GM10266 (cell line): ENCODE measurements at regions not wholly inside any gene's neighbourhood (a gene's known extent, or its start where the extent isn't known, plus 50 kb on each side); places are given as distances from the start of the nearest gene placed in this dataset.
"Not testable (repeated sequence)": the region's sequence is repeated elsewhere in the genome, so short reads cannot be mapped to it uniquely, and the experiment has no call there.

Source experiments
- DNase-seq: peaks from one replicate; pipeline ENCODE4 v3.0.0; 2012; ENCODE audit errors: extremely low spot score
- TF ChIP-seq, protein P1 (sequence below): IDR thresholded peaks from 2 replicates; pipeline ENCODE4 v1.5.1; 2012; ENCODE audit warnings: mild to moderate bottlenecking, low read depth; ENCODE audit not compliant: control insufficient read depth, insufficient read depth; ENCODE audit errors: missing control alignments

- TF ChIP-seq, protein P1, sequence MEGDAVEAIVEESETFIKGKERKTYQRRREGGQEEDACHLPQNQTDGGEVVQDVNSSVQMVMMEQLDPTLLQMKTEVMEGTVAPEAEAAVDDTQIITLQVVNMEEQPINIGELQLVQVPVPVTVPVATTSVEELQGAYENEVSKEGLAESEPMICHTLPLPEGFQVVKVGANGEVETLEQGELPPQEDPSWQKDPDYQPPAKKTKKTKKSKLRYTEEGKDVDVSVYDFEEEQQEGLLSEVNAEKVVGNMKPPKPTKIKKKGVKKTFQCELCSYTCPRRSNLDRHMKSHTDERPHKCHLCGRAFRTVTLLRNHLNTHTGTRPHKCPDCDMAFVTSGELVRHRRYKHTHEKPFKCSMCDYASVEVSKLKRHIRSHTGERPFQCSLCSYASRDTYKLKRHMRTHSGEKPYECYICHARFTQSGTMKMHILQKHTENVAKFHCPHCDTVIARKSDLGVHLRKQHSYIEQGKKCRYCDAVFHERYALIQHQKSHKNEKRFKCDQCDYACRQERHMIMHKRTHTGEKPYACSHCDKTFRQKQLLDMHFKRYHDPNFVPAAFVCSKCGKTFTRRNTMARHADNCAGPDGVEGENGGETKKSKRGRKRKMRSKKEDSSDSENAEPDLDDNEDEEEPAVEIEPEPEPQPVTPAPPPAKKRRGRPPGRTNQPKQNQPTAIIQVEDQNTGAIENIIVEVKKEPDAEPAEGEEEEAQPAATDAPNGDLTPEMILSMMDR, result no peak
- no peak for DNase-seq
These were observed 131.6 kb upstream of the MED14 start for GRCh38 chrX:40866893-40867292.

DNA sequence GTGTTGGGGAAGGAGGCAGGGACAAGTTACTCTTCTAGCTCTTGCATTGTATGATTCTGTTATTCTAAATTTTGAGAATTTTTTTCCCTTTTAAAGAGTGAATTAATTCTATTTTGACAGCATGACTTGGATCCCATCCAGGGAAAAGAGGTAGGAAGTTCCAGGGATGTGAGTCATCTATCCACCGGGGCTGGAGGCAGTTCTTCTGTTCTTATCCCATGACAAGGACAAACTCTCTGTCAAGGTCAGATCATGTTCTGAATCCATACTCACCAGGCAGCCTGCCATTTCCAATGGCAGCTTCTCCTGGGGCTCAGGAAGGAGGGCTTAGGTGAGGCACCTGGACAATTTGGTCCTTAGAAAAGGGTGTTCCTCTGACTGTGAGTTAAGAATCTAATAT lies 132.0 kb upstream of the MED14 start:
- DNase-seq, result no peak
- TF ChIP-seq, protein P1, result no peak

DNA sequence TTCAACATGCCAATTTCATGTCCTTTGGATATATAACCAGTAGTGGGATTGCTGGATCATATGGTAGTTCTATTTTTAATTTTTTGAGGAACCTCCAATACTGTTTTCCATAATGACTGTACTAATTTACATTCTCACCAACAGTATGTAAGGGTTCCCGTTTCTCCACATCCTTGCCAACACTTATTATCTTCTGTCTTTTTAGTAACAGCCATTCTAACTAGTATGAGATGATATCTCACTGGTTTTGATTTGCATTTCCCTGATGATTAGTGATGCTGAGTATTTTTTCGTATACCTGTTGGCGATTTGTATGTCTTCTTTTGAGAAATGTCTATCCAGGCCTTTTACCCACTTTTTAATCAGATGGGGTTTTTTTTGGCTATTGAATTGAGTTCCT lies 133.5 kb upstream of the MED14 start:
- TF ChIP-seq, protein P1, result no peak
- no peak for DNase-seq

DNA sequence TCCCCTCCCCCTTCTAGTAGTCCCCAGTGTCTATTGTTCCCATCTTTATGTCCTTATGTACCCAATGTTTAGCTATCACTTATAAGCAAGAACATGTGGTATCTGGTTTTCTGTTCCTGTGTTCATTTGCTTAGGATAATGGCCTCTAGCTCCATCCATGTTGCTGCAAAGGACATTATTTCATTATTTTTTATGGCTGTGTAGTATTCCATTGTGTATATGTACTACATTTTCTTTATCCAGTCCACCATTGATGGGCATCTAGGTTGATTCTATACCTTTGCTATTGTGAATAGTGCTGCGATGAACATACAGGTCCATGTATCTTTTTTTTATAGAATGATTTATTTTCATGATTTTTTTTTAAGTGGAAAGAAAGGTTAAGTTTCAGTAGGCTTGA lies 135.6 kb upstream of the MED14 start:
- DNase-seq, result not testable (repeated sequence)

GRCh38 chrX:40871385-40872082 lies 136.2 kb upstream of the MED14 start:
- TF ChIP-seq, protein P1, result no peak
- peak; percentile 49 for DNase-seq

DNA sequence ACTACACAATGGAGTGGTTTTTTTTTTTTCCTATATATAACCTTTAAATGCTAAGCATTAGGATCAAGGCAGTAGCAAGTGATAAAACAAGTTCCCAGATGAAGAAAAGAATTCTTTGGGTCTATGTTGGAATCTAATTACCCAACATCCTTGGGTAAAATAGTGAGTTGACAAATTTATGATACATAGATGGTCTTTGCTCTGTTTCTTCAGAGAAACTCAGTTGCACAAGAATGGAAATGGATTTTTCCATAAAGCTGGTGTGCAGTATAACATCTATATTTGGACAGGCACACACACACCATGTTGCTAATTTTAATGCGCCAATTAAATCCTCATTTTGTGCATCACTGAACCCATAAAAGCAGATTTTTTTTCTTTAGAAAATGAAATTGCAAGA lies 137.0 kb upstream of the MED14 start:
- TF ChIP-seq, protein P1, result no peak
- DNase-seq, result no peak

- no peak for DNase-seq
- TF ChIP-seq, protein P1, result no peak
These were observed 140.1 kb upstream of the MED14 start for GRCh38 chrX:40875476-40875875.

GRCh38 chrX:40877887-40878286 lies 142.5 kb upstream of the MED14 start:
- TF ChIP-seq, protein P1, result peak; percentile 28

More at GRCh38 chrX:40877887-40878286, 142.5 kb upstream of the MED14 start:
- DNase-seq, result no peak
